Activated naive CD8-positive, alpha-beta T cell treated with anti-CD3 and anti-CD28 coated beads for 36 hours (primary cell): ENCODE measurements at regions not wholly inside any gene's neighbourhood (a gene's known extent, or its start where the extent isn't known, plus 50 kb on each side); places are given as distances from the start of the nearest gene placed in this dataset.

Source experiments
- DNase-seq: peaks from one replicate; pipeline ENCODE4 v3.0.0; 2021
- H3K27ac Mint-ChIP-seq: one replicate; pipeline ENCODE4 v1.8.0; 2022; ENCODE audit warnings: mild to moderate bottlenecking, moderate library complexity, mixed read lengths
- H3K27me3 Mint-ChIP-seq: one replicate; pipeline ENCODE4 v1.8.0; 2022; ENCODE audit warnings: mild to moderate bottlenecking, mixed read lengths
- H3K36me3 Mint-ChIP-seq: one replicate; pipeline ENCODE4 v1.8.0; 2021; ENCODE audit warnings: mild to moderate bottlenecking, mixed read lengths
- H3K4me1 Mint-ChIP-seq: one replicate; pipeline ENCODE4 v1.8.0; 2021; ENCODE audit warnings: mixed read lengths
- H3K4me3 Mint-ChIP-seq: one replicate; pipeline ENCODE4 v1.8.0; 2022; ENCODE audit warnings: mild to moderate bottlenecking, moderate library complexity, mixed read lengths
- H3K9me3 Mint-ChIP-seq: one replicate; pipeline ENCODE4 v1.8.0; 2022; ENCODE audit warnings: mixed read lengths

DNA sequence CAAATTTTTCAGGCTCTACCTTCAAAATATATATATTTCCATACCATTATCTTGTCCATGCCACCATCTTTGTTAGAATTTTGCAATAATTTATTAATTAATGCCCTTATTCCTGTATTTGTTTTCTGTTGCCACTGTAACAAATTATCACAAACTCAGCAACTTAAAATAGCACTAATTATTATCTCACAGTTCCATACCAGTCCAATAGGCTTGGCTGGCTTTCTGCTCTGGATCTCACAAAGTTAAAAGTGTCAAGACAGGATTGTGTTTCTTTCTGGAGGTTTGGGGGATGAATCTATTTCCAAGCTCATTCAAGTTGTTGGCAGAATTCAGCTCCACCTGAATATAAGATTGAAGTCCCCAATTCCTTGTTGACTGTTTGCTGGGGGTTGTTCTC is 58.6 kb upstream of the SLC38A4 start:
- H3K4me3 Mint-ChIP-seq = no peak overlapping the region
- H3K36me3 Mint-ChIP-seq = no peaks in the 10 kb centered on the region
- H3K4me1 Mint-ChIP-seq = no peaks in the 10 kb centered on the region
- H3K9me3 Mint-ChIP-seq = peaks cover 3% of the 10 kb centered on the region
- H3K27me3 Mint-ChIP-seq = peaks cover 4% of the 10 kb centered on the region
- DNase-seq = no peak
- no peak overlapping the region for H3K27ac Mint-ChIP-seq

DNA sequence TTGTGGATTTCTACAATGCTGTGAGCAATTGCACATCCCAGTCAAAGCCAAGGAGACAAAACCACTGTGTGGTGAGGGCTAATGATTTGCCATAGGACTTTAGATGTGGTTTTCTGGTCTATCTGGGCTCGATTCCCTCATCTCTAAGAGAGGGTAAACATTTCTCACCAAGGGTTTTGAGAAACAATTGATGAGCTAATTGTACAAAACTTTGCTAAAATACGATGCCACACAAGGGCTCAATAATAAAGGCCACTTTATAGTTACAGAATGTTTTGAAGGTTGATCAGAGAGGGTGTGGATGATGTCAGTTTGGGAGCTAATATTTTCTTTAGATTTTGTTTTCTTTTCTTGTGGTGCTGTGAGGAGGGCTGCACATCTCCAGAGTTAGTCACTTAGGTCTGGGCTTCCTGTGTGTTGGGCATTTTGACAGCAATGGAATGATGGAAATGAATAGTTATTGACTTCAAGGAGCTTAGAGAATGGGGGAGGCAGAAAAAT is 60.8 kb upstream of the SLC38A4 start:
- no peak for DNase-seq
- no peak overlapping the region for H3K27ac Mint-ChIP-seq
- H3K4me3 Mint-ChIP-seq = no peak overlapping the region
- no peaks in the 10 kb centered on the region for H3K4me1 Mint-ChIP-seq
- H3K9me3 Mint-ChIP-seq = peaks cover 4% of the 10 kb centered on the region
- H3K27me3 Mint-ChIP-seq = peaks cover 4% of the 10 kb centered on the region
- no peaks in the 10 kb centered on the region for H3K36me3 Mint-ChIP-seq

- Mint-ChIP-seq H3K9me3 (peaks cover 4% of the 10 kb centered on the region), H3K27ac (no peak overlapping the region), H3K4me3 (no peak overlapping the region), H3K36me3 (no peaks in the 10 kb centered on the region), H3K4me1 (no peaks in the 10 kb centered on the region), H3K27me3 (peaks cover 4% of the 10 kb centered on the region)
- DNase-seq = no peak
Observed at GRCh38 chr12:46887870-46888269, 62.1 kb upstream of the SLC38A4 start.

DNA sequence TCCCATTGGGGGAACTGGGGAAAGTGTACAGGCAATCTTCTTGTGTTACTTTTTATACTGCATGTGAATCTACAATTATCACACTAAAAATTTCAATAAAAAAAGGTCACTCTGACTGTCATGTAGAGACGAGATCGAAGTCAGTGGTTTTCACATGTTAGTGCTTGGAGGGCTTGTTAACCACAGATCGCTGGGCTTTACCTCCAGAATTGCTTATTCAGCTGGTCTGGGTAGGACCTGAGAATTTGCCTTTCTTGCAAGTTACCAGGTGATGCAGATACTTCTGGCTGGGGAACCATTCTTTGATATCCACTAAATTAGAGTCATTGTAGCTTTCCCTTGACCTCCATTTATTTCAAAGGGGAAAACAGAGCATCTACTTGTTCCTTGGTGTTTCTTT is 62.8 kb upstream of the SLC38A4 start:
- peaks cover 4% of the 10 kb centered on the region for H3K27me3 Mint-ChIP-seq
- H3K4me3 Mint-ChIP-seq = no peak overlapping the region
- no peak for DNase-seq
- no peak overlapping the region for H3K27ac Mint-ChIP-seq
- peaks cover 4% of the 10 kb centered on the region for H3K9me3 Mint-ChIP-seq
- no peaks in the 10 kb centered on the region for H3K36me3 Mint-ChIP-seq
- no peaks in the 10 kb centered on the region for H3K4me1 Mint-ChIP-seq

GRCh38 chr12:46891306-46891705 is 65.5 kb upstream of the SLC38A4 start:
- Mint-ChIP-seq H3K27ac (no peak overlapping the region), H3K36me3 (no peaks in the 10 kb centered on the region), H3K4me1 (no peaks in the 10 kb centered on the region), H3K4me3 (no peak overlapping the region), H3K27me3 (peaks cover 9% of the 10 kb centered on the region), H3K9me3 (peaks cover 4% of the 10 kb centered on the region)
- no peak for DNase-seq

DNA sequence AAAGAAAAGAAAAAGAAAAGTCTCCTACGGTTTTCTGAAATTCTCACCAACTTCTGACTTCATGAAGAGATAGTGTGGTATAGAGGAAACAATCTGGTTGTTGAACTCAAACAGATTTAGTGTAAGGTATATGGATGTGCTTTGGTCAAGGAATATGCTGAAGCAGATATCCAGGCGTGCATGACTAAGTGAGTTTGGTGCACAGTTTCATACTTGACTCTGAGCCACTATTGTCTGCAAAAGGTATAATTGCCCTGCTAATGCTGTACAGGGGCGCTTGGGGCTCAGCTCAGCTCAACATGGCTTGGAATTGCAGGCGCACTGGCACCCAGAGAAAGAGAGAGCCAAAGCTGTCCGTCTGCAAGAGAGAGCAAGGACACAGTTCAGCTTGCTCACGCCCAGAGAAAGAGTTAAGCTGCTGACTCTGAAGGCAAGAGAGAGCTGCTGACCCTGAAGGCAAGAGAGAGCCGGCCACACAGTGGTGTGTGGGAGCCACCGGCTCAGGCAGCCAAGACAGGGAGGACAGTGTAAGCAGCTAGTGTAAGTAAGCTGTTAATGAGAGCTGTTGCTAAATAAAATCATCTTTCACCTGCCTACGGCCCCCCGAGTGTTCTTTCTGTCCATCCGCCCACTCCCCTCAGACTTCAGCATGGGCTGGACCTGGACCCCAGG is 66.4 kb upstream of the SLC38A4 start:
- Mint-ChIP-seq H3K9me3 (peaks cover 9% of the 10 kb centered on the region), H3K4me3 (no peak overlapping the region), H3K27ac (no peak overlapping the region), H3K27me3 (peaks cover 9% of the 10 kb centered on the region), H3K4me1 (no peaks in the 10 kb centered on the region), H3K36me3 (no peaks in the 10 kb centered on the region)
- no peak for DNase-seq

GRCh38 chr12:46892887-46893286 is 67.1 kb upstream of the SLC38A4 start:
- no peak for DNase-seq
- Mint-ChIP-seq H3K27ac (no peak overlapping the region), H3K36me3 (peaks cover 2% of the 10 kb centered on the region), H3K9me3 (peaks cover 12% of the 10 kb centered on the region), H3K4me3 (no peak overlapping the region), H3K27me3 (peaks cover 8% of the 10 kb centered on the region), H3K4me1 (peaks cover 3% of the 10 kb centered on the region)

GRCh38 chr12:46893434-46893833 is 67.6 kb upstream of the SLC38A4 start:
- peaks cover 8% of the 10 kb centered on the region for H3K4me1 Mint-ChIP-seq

GRCh38 chr12:46895726-46896125 is 69.9 kb upstream of the SLC38A4 start:
- peaks cover 5% of the 10 kb centered on the region for H3K27me3 Mint-ChIP-seq
- no peak for DNase-seq

More at GRCh38 chr12:46893434-46893833, 67.6 kb upstream of the SLC38A4 start:
- Mint-ChIP-seq H3K36me3 (peaks cover 4% of the 10 kb centered on the region), H3K9me3 (peaks cover 14% of the 10 kb centered on the region), H3K4me3 (no peak overlapping the region), H3K27ac (no peak overlapping the region), H3K27me3 (peaks cover 5% of the 10 kb centered on the region)
- DNase-seq = no peak

DNA sequence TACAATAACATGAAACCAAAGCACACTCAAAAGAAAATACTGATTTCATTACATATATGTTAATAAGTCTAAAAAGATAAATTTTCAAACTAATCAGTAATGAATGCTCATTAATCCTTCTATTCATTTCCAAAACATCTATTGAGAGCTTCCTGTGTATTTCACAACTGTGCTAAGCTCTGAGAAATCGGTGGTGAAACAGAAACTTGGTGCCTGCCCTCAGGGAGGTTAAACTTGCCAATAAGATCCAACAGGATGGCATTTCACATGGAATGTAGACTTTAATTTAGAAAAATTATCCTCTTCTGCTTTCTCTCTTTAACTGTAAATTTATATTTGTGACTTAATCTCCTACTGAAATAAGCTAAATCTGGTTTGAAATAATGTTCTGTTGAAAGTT is 70.9 kb upstream of the SLC38A4 start:
- H3K9me3 Mint-ChIP-seq = peaks cover 12% of the 10 kb centered on the region
- H3K36me3 Mint-ChIP-seq = peaks cover 7% of the 10 kb centered on the region
- peaks cover 20% of the 10 kb centered on the region for H3K4me1 Mint-ChIP-seq
- no peak for DNase-seq
- no peak overlapping the region for H3K27ac Mint-ChIP-seq
- no peak overlapping the region for H3K4me3 Mint-ChIP-seq
- peaks cover 5% of the 10 kb centered on the region for H3K27me3 Mint-ChIP-seq

More at GRCh38 chr12:46895726-46896125, 69.9 kb upstream of the SLC38A4 start:
- H3K9me3 Mint-ChIP-seq = peaks cover 12% of the 10 kb centered on the region
- H3K27ac Mint-ChIP-seq = no peak overlapping the region
- no peak overlapping the region for H3K4me3 Mint-ChIP-seq
- peaks cover 10% of the 10 kb centered on the region for H3K4me1 Mint-ChIP-seq
- H3K36me3 Mint-ChIP-seq = peaks cover 7% of the 10 kb centered on the region

DNA sequence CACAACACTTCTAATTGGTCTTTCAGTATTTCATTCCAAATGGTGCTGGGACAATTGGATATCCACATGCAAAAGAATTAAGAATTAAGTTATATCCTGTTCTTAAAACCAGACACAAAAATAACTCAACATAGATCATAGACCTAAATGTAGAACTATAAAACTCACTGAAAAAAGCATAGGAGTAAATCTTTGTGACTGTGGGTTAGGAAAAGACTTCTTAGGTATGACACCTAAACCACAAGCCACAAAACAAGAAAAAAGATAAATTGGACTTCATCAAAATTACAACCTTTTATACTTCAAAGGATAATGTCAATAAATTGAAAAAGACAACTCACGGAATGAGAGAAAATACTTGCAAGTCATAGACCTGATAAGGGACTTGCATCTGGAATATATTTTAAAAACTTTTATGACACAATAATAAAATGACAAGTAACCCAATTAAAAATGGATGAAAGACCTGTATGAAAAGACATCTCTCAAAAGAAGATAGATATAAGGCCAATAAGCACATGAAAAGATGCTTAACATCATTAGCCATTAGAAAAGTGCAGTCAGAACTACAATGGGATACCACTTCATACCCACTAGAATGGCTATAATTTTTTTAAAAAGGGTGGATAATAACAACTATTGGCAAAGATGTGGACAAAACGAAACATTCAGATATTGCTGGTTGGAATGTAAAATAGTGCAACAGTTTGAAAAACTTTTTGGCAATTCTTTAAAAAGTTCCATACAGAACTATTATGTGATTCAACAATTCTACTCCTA is 72.5 kb upstream of the SLC38A4 start:
- H3K27me3 Mint-ChIP-seq = peaks cover 5% of the 10 kb centered on the region
- no peak overlapping the region for H3K27ac Mint-ChIP-seq
- H3K9me3 Mint-ChIP-seq = peaks cover 12% of the 10 kb centered on the region
- H3K4me3 Mint-ChIP-seq = no peak overlapping the region
- peaks cover 20% of the 10 kb centered on the region for H3K4me1 Mint-ChIP-seq
- peaks cover 7% of the 10 kb centered on the region for H3K36me3 Mint-ChIP-seq
- DNase-seq = no peak

DNA sequence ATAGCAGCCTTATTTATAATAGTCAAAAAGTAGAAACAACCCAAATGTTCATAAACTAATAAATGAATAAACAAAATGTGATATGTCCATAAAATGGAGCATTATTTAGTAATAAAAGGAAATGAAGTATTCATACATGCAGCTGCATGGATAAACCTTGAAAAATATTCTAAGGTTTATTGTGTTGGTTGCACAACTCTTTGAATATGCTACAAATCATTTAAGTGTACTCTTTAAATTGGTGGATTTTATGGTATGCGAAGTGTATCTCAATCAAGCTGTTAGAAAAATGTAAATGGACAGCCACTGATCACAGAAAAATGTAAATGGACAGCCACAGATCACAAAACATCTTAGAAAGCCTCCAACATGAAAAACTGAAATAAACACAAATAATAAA is 73.2 kb upstream of the SLC38A4 start:
- H3K4me3 Mint-ChIP-seq = no peak overlapping the region
- no peak for DNase-seq
- peaks cover 20% of the 10 kb centered on the region for H3K4me1 Mint-ChIP-seq
- peaks cover 7% of the 10 kb centered on the region for H3K36me3 Mint-ChIP-seq
- H3K27ac Mint-ChIP-seq = no peak overlapping the region
- peaks cover 12% of the 10 kb centered on the region for H3K9me3 Mint-ChIP-seq
- peaks cover under 1% of the 10 kb centered on the region for H3K27me3 Mint-ChIP-seq

GRCh38 chr12:46900734-46901463 is 75.1 kb upstream of the SLC38A4 start:
- no peak overlapping the region for H3K4me3 Mint-ChIP-seq
- H3K9me3 Mint-ChIP-seq = peaks cover 12% of the 10 kb centered on the region
- peaks cover 20% of the 10 kb centered on the region for H3K4me1 Mint-ChIP-seq
- no peak for DNase-seq
- no peak overlapping the region for H3K27ac Mint-ChIP-seq
- H3K36me3 Mint-ChIP-seq = peaks cover 7% of the 10 kb centered on the region
- H3K27me3 Mint-ChIP-seq = peaks cover 7% of the 10 kb centered on the region

- peaks cover 7% of the 10 kb centered on the region for H3K36me3 Mint-ChIP-seq
- H3K4me1 Mint-ChIP-seq = peaks cover 20% of the 10 kb centered on the region
- DNase-seq = no peak
- H3K27ac Mint-ChIP-seq = no peak overlapping the region
- H3K9me3 Mint-ChIP-seq = peaks cover 12% of the 10 kb centered on the region
- no peak overlapping the region for H3K4me3 Mint-ChIP-seq
- peaks cover 7% of the 10 kb centered on the region for H3K27me3 Mint-ChIP-seq
Observed at GRCh38 chr12:46901464-46902205, 75.8 kb upstream of the SLC38A4 start.
